ENCODE measurements at regions not wholly inside any gene's neighbourhood (a gene's known extent, or its start where the extent isn't known, plus 50 kb on each side); places are given as distances from the start of the nearest gene placed in this dataset.

- H3K9me3 Mint-ChIP-seq (ENCODE audit: unreplicated experiment) = no peaks in the 10 kb centered on the region
- no peaks in the 10 kb centered on the region for H3K27me3 Mint-ChIP-seq (ENCODE audit: unreplicated experiment)
- H3K27ac Mint-ChIP-seq (ENCODE audit: unreplicated experiment) = no peak overlapping the region
- H3K4me3 Mint-ChIP-seq (ENCODE audit: unreplicated experiment) = no peak overlapping the region
- H3K4me1 Mint-ChIP-seq (ENCODE audit: low read depth, unreplicated experiment) = no peaks in the 10 kb centered on the region
- no peak for DNase-seq
- H3K36me3 Mint-ChIP-seq (ENCODE audit: unreplicated experiment) = no peaks in the 10 kb centered on the region
- TF ChIP-seq CTCF (IDR thresholded peaks at IDR 0.05; ENCODE audit: partially characterized antibody, unreplicated experiment) = no peak
These were observed 407.7 kb downstream of the PLPP3 start for GRCh38 chr1:56171670-56172069.

GRCh38 chr1:56170784-56171320, 408.5 kb downstream of the PLPP3 start:
- H3K27ac Mint-ChIP-seq (ENCODE audit: unreplicated experiment) = no peak overlapping the region
- TF ChIP-seq CTCF (IDR thresholded peaks at IDR 0.05; ENCODE audit: partially characterized antibody, unreplicated experiment) = no peak
- H3K27me3 Mint-ChIP-seq (ENCODE audit: unreplicated experiment) = no peaks in the 10 kb centered on the region
- no peaks in the 10 kb centered on the region for H3K36me3 Mint-ChIP-seq (ENCODE audit: unreplicated experiment)
- no peak overlapping the region for H3K4me3 Mint-ChIP-seq (ENCODE audit: unreplicated experiment)
- H3K9me3 Mint-ChIP-seq (ENCODE audit: unreplicated experiment) = no peaks in the 10 kb centered on the region
- H3K4me1 Mint-ChIP-seq (ENCODE audit: low read depth, unreplicated experiment) = no peaks in the 10 kb centered on the region
- DNase-seq = no peak

- Mint-ChIP-seq H3K27me3 (ENCODE audit: unreplicated experiment) (no peaks in the 10 kb centered on the region), H3K9me3 (ENCODE audit: unreplicated experiment) (no peaks in the 10 kb centered on the region), H3K4me3 (ENCODE audit: unreplicated experiment) (no peak overlapping the region), H3K27ac (ENCODE audit: unreplicated experiment) (no peak overlapping the region), H3K4me1 (ENCODE audit: low read depth, unreplicated experiment) (no peaks in the 10 kb centered on the region), H3K36me3 (ENCODE audit: unreplicated experiment) (no peaks in the 10 kb centered on the region)
- DNase-seq = no peak
- TF ChIP-seq CTCF (IDR thresholded peaks at IDR 0.05; ENCODE audit: partially characterized antibody, unreplicated experiment) = no peak
These were observed 409.5 kb downstream of the PLPP3 start for GRCh38 chr1:56169856-56170255.

- Mint-ChIP-seq H3K9me3 (ENCODE audit: unreplicated experiment) (no peaks in the 10 kb centered on the region), H3K27me3 (ENCODE audit: unreplicated experiment) (no peaks in the 10 kb centered on the region), H3K4me1 (ENCODE audit: low read depth, unreplicated experiment) (no peaks in the 10 kb centered on the region), H3K36me3 (ENCODE audit: unreplicated experiment) (no peaks in the 10 kb centered on the region), H3K27ac (ENCODE audit: unreplicated experiment) (no peak overlapping the region), H3K4me3 (ENCODE audit: unreplicated experiment) (no peak overlapping the region)
- no peak for DNase-seq
- no peak for TF ChIP-seq CTCF (IDR thresholded peaks at IDR 0.05; ENCODE audit: partially characterized antibody, unreplicated experiment)
These were observed 411.2 kb downstream of the PLPP3 start for GRCh38 chr1:56168176-56168575.

- no peak overlapping the region for H3K4me3 Mint-ChIP-seq (ENCODE audit: unreplicated experiment)
- TF ChIP-seq CTCF (IDR thresholded peaks at IDR 0.05; ENCODE audit: partially characterized antibody, unreplicated experiment) = no peak
- H3K9me3 Mint-ChIP-seq (ENCODE audit: unreplicated experiment) = no peaks in the 10 kb centered on the region
- H3K36me3 Mint-ChIP-seq (ENCODE audit: unreplicated experiment) = no peaks in the 10 kb centered on the region
- H3K4me1 Mint-ChIP-seq (ENCODE audit: low read depth, unreplicated experiment) = no peaks in the 10 kb centered on the region
- H3K27ac Mint-ChIP-seq (ENCODE audit: unreplicated experiment) = no peak overlapping the region
- H3K27me3 Mint-ChIP-seq (ENCODE audit: unreplicated experiment) = no peaks in the 10 kb centered on the region
- no peak for DNase-seq
These were observed 411.8 kb downstream of the PLPP3 start for GRCh38 chr1:56167596-56167995.

All from glutamatergic neuron (in vitro differentiated cells).